OCI-LY1 (cell line): ENCODE measurements at regions not wholly inside any gene's neighbourhood (a gene's known extent, or its start where the extent isn't known, plus 50 kb on each side); places are given as distances from the start of the nearest gene placed in this dataset.

Source experiments
- H2AFZ ChIP-seq: fragments of 200-600 bp; sonication (generic), shearing (Covaris generic); 2 replicates; pipeline ENCODE4 v1.6.0; 2014; ENCODE audit warnings: antibody characterized with exemption, mild to moderate bottlenecking, low read length
- H3F3A ChIP-seq: fragments of 200-600 bp; sonication (generic), shearing (Covaris generic); 2 replicates; pipeline ENCODE4 v1.6.0; 2014; ENCODE audit warnings: mild to moderate bottlenecking, antibody characterized with exemption, low read length, moderate library complexity; ENCODE audit not compliant: insufficient read depth
- H3K27ac ChIP-seq: fragments of 200-600 bp; sonication (generic); 2 replicates; pipeline ENCODE4 v1.5.1; 2014; ENCODE audit warnings: low read length, mixed run types, mild to moderate bottlenecking, low read depth; ENCODE audit not compliant: poor library complexity, severe bottlenecking
- H3K27me3 ChIP-seq: fragments of 200-600 bp; sonication (generic); 2 replicates; pipeline ENCODE4 v1.6.0; 2014; ENCODE audit warnings: antibody characterized with exemption, mild to moderate bottlenecking, low read length, moderate library complexity; ENCODE audit not compliant: insufficient read depth
- H3K36me3 ChIP-seq: fragments of 200-600 bp; sonication (generic); 2 replicates; pipeline ENCODE4 v1.6.1; 2014; ENCODE audit warnings: mild to moderate bottlenecking, antibody characterized with exemption, low read length, moderate library complexity, mixed read lengths; ENCODE audit not compliant: insufficient read depth
- H3K4me1 ChIP-seq: fragments of 200-600 bp; sonication (generic); 2 replicates; pipeline ENCODE4 v1.5.1; 2014; ENCODE audit warnings: mild to moderate bottlenecking, low read length, moderate library complexity; ENCODE audit not compliant: insufficient read depth, severe bottlenecking
- H3K4me2 ChIP-seq: fragments of 200-600 bp; sonication (generic), shearing (Covaris generic); 2 replicates; pipeline ENCODE4 v1.6.1; 2014; ENCODE audit warnings: low read length
- H3K4me3 ChIP-seq: fragments of 200-600 bp; sonication (generic); 2 replicates; pipeline ENCODE4 v1.5.1; 2014; ENCODE audit warnings: low read length, low read depth, mild to moderate bottlenecking, mixed read lengths; ENCODE audit not compliant: poor library complexity, severe bottlenecking
- H3K79me2 ChIP-seq: fragments of 200-600 bp; shearing (Covaris generic); 2 replicates; pipeline ENCODE4 v1.6.1; 2016; ENCODE audit warnings: mixed run types, low read length, mixed read lengths; ENCODE audit not compliant: insufficient read depth
- H3K9ac ChIP-seq: fragments of 200-600 bp; sonication (generic), shearing (Covaris generic); 2 replicates; pipeline ENCODE4 v1.6.1; 2014; ENCODE audit warnings: mild to moderate bottlenecking, low read length, mixed read lengths
- H3K9me2 ChIP-seq: fragments of 200-600 bp; sonication (generic), shearing (Covaris generic); 2 replicates; pipeline ENCODE4 v1.6.1; 2014; ENCODE audit warnings: low read depth, mild to moderate bottlenecking, low read length, mixed read lengths
- H3K9me3 ChIP-seq: fragments of 200-600 bp; shearing (Covaris generic); 2 replicates; pipeline ENCODE4 v1.6.1; 2014; ENCODE audit warnings: low read length, mixed read lengths
- H4K20me1 ChIP-seq: fragments of 200-600 bp; sonication (generic), shearing (Covaris generic); 2 replicates; pipeline ENCODE4 v1.6.0; 2016; ENCODE audit warnings: mild to moderate bottlenecking, low read length; ENCODE audit not compliant: insufficient read depth
- CTCF ChIP-seq: fragments of 200-600 bp; sonication (generic), shearing (Covaris generic); IDR thresholded peaks from 2 replicates; pipeline ENCODE4 v1.5.1; 2017; ENCODE audit warnings: mild to moderate bottlenecking, antibody characterized with exemption, low read length, moderate library complexity, mixed read lengths
- EZH2 ChIP-seq: fragments of 200-600 bp; sonication (generic), shearing (Covaris generic); IDR thresholded peaks from 2 replicates; pipeline ENCODE4 v1.8.0; 2017; ENCODE audit warnings: borderline replicate concordance, mixed run types, mild to moderate bottlenecking, antibody characterized with exemption, low read length, moderate library complexity, mixed read lengths

GRCh38 chr10:4034907-4035598 is 250.0 kb upstream of the KLF6 start:
- H3K27ac ChIP-seq = no peak overlapping the region
- H3K79me2 ChIP-seq = no peaks in the 10 kb centered on the region
- no peaks in the 10 kb centered on the region for H3F3A ChIP-seq
- no peak overlapping the region for H3K4me2 ChIP-seq
- H3K9me3 ChIP-seq = no peaks in the 10 kb centered on the region
- H3K36me3 ChIP-seq = no peaks in the 10 kb centered on the region
- H4K20me1 ChIP-seq = no peaks in the 10 kb centered on the region
- H3K27me3 ChIP-seq = no peaks in the 10 kb centered on the region
- H3K9me2 ChIP-seq = no peaks in the 10 kb centered on the region
- H3K4me1 ChIP-seq = no peaks in the 10 kb centered on the region
- TF ChIP-seq CTCF = no peak
- TF ChIP-seq EZH2 = no peak
- H3K4me3 ChIP-seq = no peak overlapping the region
- H3K9ac ChIP-seq = no peak overlapping the region
- H2AFZ ChIP-seq = no peak overlapping the region

GRCh38 chr10:4033341-4033896 is 248.4 kb upstream of the KLF6 start:
- Histone ChIP-seq H3K27ac (no peak overlapping the region), H2AFZ (no peak overlapping the region), H3K4me3 (no peak overlapping the region), H3K9ac (no peak overlapping the region), H4K20me1 (no peaks in the 10 kb centered on the region), H3K4me2 (no peak overlapping the region), H3K4me1 (no peaks in the 10 kb centered on the region), H3K79me2 (no peaks in the 10 kb centered on the region), H3F3A (no peaks in the 10 kb centered on the region), H3K36me3 (no peaks in the 10 kb centered on the region), H3K27me3 (no peaks in the 10 kb centered on the region), H3K9me2 (no peaks in the 10 kb centered on the region), H3K9me3 (no peaks in the 10 kb centered on the region)
- no peak for TF ChIP-seq CTCF
- no peak for TF ChIP-seq EZH2

GRCh38 chr10:4029866-4030265 is 244.9 kb upstream of the KLF6 start:
- TF ChIP-seq CTCF = no peak
- H3K9ac ChIP-seq = no peak overlapping the region
- no peaks in the 10 kb centered on the region for H3F3A ChIP-seq
- H4K20me1 ChIP-seq = no peaks in the 10 kb centered on the region
- H3K9me2 ChIP-seq = no peaks in the 10 kb centered on the region
- H3K27ac ChIP-seq = no peak overlapping the region
- no peak overlapping the region for H2AFZ ChIP-seq
- no peak overlapping the region for H3K4me2 ChIP-seq
- H3K9me3 ChIP-seq = no peaks in the 10 kb centered on the region
- no peaks in the 10 kb centered on the region for H3K27me3 ChIP-seq
- H3K79me2 ChIP-seq = no peaks in the 10 kb centered on the region
- no peaks in the 10 kb centered on the region for H3K36me3 ChIP-seq
- no peak overlapping the region for H3K4me3 ChIP-seq
- H3K4me1 ChIP-seq = no peaks in the 10 kb centered on the region
